HG03354 (cell line): ENCODE measurements at regions not wholly inside any gene's neighbourhood (a gene's known extent, or its start where the extent isn't known, plus 50 kb on each side); places are given as distances from the start of the nearest gene placed in this dataset.
"Not testable (repeated sequence)": the region's sequence is repeated elsewhere in the genome, so short reads cannot be mapped to it uniquely, and the experiment has no call there.

Source experiments
- ATAC-seq: cut with Tn5 transposase; IDR thresholded peaks from one replicate; pipeline ENCODE4 v1.9.1; 2021; ENCODE audit warnings: mild to moderate bottlenecking; ENCODE audit not compliant: unreplicated experiment, poor library complexity, severe bottlenecking

DNA sequence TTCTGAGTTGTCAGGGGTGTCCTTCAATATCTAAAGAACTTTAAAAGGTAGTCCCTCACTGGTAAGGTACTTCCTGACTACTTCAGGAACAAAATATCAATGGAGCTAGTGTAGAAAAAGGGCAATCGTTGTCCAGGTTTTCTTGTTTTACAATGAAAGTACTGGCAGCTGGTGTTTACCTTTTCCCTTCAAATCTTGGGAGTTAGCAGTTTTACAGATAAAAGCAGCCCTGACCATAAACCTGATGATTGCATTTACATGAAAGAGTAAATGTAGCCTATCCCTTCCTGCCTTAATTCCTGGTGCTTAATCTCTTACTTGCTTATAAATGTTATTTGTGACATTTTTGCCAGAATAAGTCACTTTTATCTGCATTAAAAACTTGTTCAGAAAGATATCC lies 559.9 kb upstream of the ARPP21 start:
- ATAC-seq = no peak

GRCh38 chr3:35081899-35082298 lies 557.4 kb upstream of the ARPP21 start:
- no peak for ATAC-seq

GRCh38 chr3:35088943-35089342 lies 550.4 kb upstream of the ARPP21 start:
- no peak for ATAC-seq

DNA sequence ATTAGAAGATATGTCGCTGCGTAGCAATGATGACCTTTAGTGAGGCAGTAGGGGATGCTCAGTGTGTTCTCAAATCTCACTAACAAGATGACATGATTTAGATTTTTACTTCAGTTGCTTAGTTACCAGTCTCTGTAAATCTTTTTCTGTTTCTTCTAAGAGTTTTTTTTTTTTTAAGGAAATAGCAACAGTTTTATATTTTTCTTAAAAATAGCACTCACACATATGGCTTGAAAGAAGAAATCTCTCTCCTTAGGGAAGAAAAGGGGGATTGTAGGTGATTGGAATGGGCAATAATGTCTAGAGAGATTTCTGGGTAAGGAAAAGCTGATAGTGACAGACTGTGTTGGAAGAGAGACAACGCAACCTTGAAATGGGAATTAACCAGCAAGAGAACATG lies 524.6 kb upstream of the ARPP21 start:
- ATAC-seq = no peak

DNA sequence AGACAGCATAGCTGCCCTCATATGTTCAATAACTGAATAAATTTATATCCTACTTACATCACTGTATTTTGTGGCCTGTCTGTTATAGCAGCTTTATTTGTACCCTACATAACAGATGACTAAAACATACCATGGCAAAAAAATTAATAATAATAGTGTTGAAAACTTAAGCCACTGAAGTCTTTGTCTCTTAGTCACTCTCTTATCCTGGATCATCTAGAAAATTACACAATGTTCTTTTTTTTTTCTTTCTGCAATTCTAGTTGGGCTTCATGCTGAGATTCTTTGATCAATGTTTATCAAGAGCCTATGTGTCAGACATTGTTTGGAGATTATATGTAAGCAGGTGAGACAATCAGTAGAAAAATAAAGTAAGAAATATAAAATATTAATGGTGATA lies 519.3 kb upstream of the ARPP21 start:
- ATAC-seq = no peak

DNA sequence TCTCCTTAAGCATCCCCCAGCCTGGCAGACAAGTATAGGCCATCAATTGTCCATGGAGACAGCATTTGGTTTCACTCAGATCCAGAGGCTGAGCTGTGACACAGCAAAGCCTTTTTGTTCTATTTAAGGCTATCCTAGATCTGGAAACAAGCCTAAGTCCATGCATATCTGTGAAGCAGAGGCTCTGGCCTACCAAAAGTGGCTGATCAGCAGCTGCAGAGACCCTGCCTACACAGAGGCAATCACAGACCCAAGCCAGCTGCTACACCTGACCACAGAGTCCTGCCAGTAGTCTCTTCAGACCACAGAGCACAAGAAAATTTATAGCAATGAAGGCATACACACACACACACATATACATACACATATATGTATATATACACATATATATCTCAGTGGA lies 501.7 kb upstream of the ARPP21 start:
- ATAC-seq = no peak

GRCh38 chr3:35141406-35141805 lies 497.9 kb upstream of the ARPP21 start:
- no peak for ATAC-seq

- ATAC-seq = no peak
Measured at GRCh38 chr3:35144011-35144410, 495.3 kb upstream of the ARPP21 start.

DNA sequence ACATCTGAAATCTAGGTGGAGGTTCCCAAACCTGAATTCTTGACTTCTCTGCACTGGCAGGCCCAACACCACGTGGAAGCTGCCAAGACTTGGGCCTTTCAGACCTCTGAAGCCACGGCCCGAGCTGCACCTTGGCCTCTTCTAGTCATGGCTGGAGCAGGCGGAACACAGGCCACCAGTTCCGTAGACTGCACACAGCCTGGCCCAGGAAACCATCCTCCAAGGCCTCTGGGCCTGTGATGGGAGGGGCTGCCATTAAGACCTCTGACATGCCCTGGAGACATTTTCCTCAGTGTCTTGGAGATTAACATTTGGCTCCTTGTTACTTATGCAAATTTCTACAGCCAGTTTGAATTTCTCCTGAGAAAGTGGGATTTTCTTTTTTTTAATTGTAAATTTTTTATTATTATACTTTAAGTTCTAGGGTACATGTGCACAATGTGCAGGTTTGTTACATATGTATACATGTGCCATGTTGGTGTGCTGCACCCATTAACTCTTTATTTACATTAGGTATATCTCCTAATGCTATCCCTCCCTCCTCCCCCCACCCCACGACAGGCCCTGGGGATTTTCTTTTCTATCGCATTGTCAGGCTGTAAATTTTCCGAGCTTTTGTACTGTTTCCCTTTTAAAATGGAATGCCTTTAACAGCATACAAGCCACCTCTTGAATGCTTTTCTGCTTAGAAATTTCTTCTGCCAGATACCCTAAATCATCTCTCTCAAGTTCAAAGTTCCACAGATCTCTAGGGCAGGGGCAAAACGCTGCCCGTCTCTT lies 492.9 kb upstream of the ARPP21 start:
- ATAC-seq = not testable (repeated sequence)

DNA sequence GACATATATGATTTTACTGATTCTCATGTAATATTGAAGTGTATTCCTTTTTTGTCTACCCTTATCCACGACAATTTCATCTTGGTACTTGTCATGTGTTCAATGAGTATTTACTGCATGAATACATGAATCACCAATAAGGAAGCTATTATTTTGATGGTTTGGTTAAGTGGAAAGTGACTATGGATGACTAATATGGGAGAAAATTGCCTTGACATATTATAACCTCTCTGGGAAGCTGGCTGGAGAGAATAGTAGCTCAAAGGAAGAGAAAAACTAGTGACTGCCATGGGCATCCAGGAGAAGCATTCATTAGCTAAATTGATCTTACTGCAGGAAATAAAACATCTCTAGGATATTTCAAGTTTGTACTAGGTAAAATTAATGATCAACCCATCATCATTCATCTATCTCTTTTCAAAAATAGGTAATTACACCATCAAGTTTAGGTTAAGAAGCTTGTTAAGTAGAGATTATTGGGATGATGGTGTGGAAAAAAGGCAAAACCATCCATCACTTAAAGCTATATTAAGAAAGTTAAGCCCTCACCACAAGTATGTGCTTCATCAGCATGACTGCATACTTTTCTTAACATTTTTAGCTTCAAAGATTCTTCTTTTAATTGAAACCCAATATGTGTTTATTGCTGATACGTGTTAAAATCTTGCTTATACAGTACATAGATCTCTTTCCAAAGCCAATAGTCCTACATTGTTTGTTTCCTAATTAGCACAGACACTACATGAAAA lies 455.2 kb upstream of the ARPP21 start:
- ATAC-seq = no peak

DNA sequence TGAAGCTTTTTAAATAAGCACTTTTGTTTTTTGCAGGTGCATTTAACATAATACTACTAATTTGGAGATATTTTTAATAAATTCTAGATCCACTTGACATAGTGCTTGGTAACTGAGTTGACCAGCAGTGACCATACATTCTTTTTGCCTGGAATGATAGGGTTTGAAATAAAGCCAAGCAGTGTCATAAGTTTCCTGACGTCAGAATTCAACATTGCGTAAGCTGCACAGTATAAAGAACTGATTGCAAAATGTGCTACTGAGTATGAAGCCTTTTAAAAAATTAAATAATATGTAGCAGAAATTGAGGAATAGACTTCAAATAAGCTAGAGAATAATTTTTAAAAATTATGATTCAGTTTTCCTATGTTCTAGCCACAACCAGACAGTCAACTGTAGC lies 454.6 kb upstream of the ARPP21 start:
- ATAC-seq = no peak

- ATAC-seq = no peak
Measured at GRCh38 chr3:35187908-35188307, 451.4 kb upstream of the ARPP21 start.

GRCh38 chr3:35194666-35195065 lies 444.7 kb upstream of the ARPP21 start:
- ATAC-seq = no peak

GRCh38 chr3:35198857-35199256 lies 440.5 kb upstream of the ARPP21 start:
- ATAC-seq = no peak

DNA sequence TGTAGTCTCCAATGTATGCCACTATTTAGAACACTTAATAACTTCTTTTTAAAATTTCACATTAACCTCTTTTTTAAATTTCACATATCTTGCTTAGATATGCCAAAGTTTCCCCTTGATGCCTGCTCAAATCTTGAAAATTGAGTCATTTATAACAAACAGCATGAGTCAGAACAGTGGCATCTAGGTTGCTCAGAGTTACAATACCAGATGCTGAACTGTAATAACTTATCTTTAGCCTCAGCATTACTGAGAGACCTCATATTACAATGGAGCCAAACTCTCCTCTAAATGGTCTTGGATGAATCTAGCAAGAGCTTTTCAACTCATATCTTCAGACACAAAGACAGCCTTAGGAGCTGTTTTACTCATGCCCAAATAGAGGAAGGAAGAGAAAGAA lies 439.3 kb upstream of the ARPP21 start:
- ATAC-seq = no peak

GRCh38 chr3:35201211-35201610 lies 438.1 kb upstream of the ARPP21 start:
- no peak for ATAC-seq

DNA sequence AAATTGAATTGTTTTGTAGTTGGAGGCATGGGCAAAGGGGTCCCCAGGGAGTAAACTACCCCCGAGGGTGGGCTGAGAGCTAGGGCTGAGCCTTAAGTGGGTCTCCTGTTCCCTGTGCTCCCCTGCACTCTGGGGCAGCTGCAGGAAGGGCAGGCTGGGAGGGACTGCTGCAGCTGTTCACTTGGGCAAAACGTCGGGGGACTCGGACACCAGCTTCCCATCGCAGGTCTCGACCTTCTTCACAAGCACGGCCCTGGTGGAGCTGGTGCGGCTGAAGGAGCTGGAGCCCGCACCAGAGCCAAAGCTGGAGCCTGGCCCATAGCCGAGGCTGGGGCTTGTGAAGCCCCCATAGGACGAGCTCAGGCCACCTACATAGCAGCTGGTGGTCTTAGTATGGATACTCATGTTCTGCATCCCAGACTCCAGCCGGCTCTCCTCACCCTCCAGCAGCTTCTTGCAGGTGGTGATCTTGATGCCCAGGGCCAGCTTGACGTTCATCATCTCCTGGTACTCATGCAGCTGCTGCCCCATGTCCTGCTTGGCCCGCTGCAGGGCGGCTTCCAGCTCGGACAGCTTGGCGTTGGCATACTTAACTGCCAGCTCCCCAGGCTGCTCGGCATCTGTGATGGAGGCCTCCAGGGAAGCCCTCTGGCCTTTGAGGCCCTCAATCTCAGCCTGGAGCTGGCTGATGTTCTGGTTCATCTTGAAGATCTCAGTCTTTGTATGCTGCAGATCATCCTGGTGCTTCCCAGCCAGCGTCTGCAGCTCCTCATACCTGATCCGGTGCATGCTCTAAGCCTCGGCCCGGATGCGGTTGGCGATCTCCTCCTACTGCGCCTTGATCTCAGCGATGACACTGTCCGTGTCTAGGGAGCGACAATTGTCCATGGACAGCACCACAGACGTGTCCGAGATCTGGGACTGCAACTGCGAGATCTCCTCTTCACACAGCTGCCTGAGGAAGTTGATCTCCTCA lies 423.5 kb upstream of the ARPP21 start:
- no peak for ATAC-seq

GRCh38 chr3:35216501-35217266 lies 422.6 kb upstream of the ARPP21 start:
- no peak for ATAC-seq

DNA sequence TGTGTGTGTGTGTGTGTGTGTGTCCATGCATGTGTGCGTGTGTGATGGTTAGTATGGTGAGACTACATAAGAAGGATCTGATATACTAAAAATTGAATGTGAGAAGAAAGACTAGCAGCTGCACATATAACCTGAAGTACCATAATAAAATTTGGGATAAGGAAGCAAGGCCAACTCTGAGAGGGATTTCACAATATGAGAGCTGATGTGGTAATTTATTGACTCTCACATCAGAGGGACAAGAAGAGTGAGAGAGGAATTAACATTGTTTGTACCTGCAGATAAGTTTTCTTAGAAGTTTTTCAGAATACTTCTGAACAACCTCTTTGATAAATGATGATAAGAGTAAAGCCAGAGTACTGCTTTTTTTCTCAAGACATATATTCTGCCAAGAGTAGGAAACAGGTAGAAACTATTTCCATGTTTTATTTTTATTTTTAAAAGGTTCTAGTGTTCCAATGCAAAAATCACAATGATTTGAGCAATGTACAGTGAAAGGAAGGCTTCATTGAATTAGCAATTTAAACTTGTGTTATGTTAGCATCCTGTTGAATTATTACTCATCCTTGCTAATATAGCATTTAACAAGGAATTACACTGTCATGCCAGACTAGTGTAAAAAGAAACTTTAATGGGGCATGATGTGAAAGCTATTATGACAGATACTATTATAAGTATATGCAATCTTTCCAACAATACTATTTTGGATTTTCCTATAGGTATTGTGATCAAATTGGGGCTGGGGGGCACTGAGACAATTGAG lies 415.5 kb upstream of the ARPP21 start:
- no peak for ATAC-seq
